ENCODE measurements at regions not wholly inside any gene's neighbourhood (a gene's known extent, or its start where the extent isn't known, plus 50 kb on each side); places are given as distances from the start of the nearest gene placed in this dataset.

- no peak overlapping the region for H3K4me3 ChIP-seq
- H3K36me3 ChIP-seq: no peaks in the 10 kb centered on the region
- H3K9me3 ChIP-seq (replicated peaks): no peaks in the 10 kb centered on the region
- no peak for DNase-seq
- no peak for TF ChIP-seq CTCF (IDR thresholded peaks at IDR 0.05; ENCODE audit: borderline replicate concordance)
- H3K27me3 ChIP-seq (ENCODE audit: low read depth): no peaks in the 10 kb centered on the region
- peak overlapping the region; percentile 44 for H3K27ac ChIP-seq (replicated peaks)
- peaks cover 59% of the 10 kb centered on the region for H3K4me1 ChIP-seq
- intact Hi-C loops (cut with micrococcal nuclease): no loop called here
Measured at GRCh38 chr17:77354420-77354669, 213.6 kb downstream of the SEC14L1 start.

GRCh38 chr17:77354670-77355455 lies 214.1 kb downstream of the SEC14L1 start:
- H3K36me3 ChIP-seq: no peaks in the 10 kb centered on the region
- peak; percentile 73 for DNase-seq
- H3K9me3 ChIP-seq (replicated peaks): no peaks in the 10 kb centered on the region
- TF ChIP-seq CTCF (IDR thresholded peaks at IDR 0.05; ENCODE audit: borderline replicate concordance): no peak
- peaks cover 54% of the 10 kb centered on the region for H3K4me1 ChIP-seq
- H3K27me3 ChIP-seq (ENCODE audit: low read depth): no peaks in the 10 kb centered on the region
- H3K4me3 ChIP-seq: no peak overlapping the region
- intact Hi-C loops (cut with micrococcal nuclease): no loop called here
- H3K27ac ChIP-seq (replicated peaks): peak overlapping the region; percentile 44

GRCh38 chr17:77356109-77356689 lies 215.4 kb downstream of the SEC14L1 start:
- no peak for TF ChIP-seq CTCF (IDR thresholded peaks at IDR 0.05; ENCODE audit: borderline replicate concordance)
- DNase-seq: no peak
- intact Hi-C loops (cut with micrococcal nuclease): no loop called here

GRCh38 chr17:77356690-77357201 lies 216.0 kb downstream of the SEC14L1 start:
- H3K4me1 ChIP-seq: peaks cover 36% of the 10 kb centered on the region
- no peak overlapping the region for H3K4me3 ChIP-seq
- TF ChIP-seq CTCF (IDR thresholded peaks at IDR 0.05; ENCODE audit: borderline replicate concordance): no peak
- no peaks in the 10 kb centered on the region for H3K36me3 ChIP-seq
- no peak overlapping the region for H3K27ac ChIP-seq (replicated peaks)
- DNase-seq: no peak
- no peaks in the 10 kb centered on the region for H3K27me3 ChIP-seq (ENCODE audit: low read depth)
- intact Hi-C loops (cut with micrococcal nuclease): no loop called here
- H3K9me3 ChIP-seq (replicated peaks): no peaks in the 10 kb centered on the region

More at GRCh38 chr17:77356109-77356689, 215.4 kb downstream of the SEC14L1 start:
- no peaks in the 10 kb centered on the region for H3K36me3 ChIP-seq
- no peaks in the 10 kb centered on the region for H3K27me3 ChIP-seq (ENCODE audit: low read depth)
- H3K4me1 ChIP-seq: peaks cover 42% of the 10 kb centered on the region
- peak overlapping the region; percentile 16 for H3K27ac ChIP-seq (replicated peaks)
- no peaks in the 10 kb centered on the region for H3K9me3 ChIP-seq (replicated peaks)
- H3K4me3 ChIP-seq: no peak overlapping the region

GRCh38 chr17:77358801-77359200 lies 218.0 kb downstream of the SEC14L1 start:
- no peak for DNase-seq
- Histone ChIP-seq H3K27me3 (ENCODE audit: low read depth) (no peaks in the 10 kb centered on the region), H3K36me3 (no peaks in the 10 kb centered on the region), H3K4me3 (no peak overlapping the region), H3K9me3 (replicated peaks) (no peaks in the 10 kb centered on the region), H3K4me1 (peaks cover 36% of the 10 kb centered on the region), H3K27ac (replicated peaks) (no peak overlapping the region)
- no peak for TF ChIP-seq CTCF (IDR thresholded peaks at IDR 0.05; ENCODE audit: borderline replicate concordance)
- intact Hi-C loops (cut with micrococcal nuclease): no loop called here

Measured in left ventricle myocardium inferior (tissue), 1 donor.